GM19035 (cell line): ENCODE measurements at regions not wholly inside any gene's neighbourhood (a gene's known extent, or its start where the extent isn't known, plus 50 kb on each side); places are given as distances from the start of the nearest gene placed in this dataset.

Experiments used
- ATAC-seq: cut with Tn5 transposase; IDR thresholded peaks from one replicate; pipeline ENCODE4 v1.9.1; 2021; ENCODE audit not compliant: unreplicated experiment

DNA sequence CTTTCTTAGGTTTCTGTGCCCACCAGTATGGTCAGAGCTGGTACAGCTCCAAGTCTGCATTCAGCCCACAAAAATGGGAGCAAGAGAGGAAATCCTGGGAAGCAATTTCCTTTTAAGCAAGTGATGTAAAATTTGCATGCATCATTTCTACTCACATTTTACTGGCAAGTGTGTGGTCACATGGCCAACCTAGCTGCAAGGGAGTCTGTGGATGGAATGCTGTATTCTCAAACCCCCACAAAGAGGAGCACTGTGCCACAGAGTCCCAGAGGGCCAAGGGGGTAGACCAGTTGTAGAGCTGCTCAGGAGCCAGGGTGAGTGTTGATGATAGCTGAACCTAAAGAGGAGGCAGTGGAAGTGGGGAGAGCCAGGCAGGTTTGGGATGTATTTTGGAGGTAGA lies 154.3 kb upstream of the SPRY4 start:
- ATAC-seq, result no peak

DNA sequence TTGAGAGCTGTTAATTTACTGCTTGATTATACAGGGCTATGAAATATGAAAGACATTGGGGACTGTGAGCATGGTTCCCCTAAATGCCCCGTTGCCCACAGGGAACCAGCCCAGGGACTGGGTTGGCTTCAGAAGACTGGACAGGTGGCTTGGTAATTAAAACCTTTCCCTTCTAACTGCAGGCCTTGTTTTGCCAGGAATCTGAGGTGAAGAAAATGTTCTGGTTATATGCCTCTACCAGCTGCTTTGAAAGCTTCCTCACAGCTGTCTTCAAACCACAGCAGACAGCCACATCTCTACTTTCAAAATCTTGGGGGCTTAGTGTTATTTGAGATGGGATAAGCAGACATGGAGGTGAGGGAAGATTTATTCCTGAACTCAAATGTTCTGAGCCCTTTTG lies 153.3 kb upstream of the SPRY4 start:
- no peak for ATAC-seq

DNA sequence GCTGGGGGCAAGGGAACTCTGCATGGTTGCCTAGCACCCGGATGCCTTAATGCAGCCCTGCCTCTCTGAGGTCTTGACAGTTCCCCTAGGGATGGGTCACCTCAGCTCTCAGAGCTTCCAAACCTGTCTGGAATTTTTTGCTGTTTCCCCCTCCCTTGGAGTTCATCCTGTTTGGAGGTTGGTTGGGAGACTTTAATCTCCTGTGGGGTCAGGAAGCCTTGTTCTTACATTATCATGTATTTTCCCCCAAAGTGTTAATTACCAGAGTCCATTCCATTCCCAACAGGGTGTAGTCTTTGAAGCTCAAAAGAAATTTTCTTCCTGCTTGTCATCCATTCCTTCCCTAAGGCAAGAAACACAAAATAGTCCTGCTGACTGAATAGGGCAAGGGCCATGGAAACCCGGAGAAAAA lies 150.3 kb upstream of the SPRY4 start:
- ATAC-seq, result no peak

DNA sequence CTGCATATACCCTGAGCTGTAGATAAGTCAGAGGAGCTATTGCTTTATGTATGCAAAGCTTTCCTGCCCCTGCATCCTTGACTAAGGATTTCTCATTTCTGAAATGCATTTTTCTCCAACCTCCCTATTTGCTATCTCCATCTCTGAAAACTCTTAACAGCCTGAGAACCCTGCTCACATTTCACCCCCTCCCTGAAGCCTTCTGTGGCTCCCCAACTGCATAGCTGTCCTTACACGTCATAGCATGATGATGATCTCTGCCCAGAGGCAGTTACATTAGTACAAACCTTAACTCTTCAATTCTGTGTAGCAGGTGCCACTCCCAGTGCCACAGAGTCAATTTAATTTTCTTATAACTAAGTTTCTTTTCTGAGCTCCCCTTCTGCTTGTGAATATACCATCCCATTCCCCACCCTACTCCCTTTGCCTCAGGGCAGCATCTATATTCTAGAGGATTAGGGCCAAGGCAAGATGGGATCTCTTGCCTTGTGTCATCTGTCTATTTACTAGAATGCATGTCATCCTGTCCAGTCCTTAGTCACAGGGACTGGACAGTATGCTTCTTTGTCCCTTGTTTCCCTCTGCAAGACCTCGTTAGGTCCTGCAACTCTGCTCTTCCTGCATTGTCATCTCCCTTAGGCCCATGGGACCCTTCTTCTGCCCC lies 149.7 kb upstream of the SPRY4 start:
- ATAC-seq, result no peak

DNA sequence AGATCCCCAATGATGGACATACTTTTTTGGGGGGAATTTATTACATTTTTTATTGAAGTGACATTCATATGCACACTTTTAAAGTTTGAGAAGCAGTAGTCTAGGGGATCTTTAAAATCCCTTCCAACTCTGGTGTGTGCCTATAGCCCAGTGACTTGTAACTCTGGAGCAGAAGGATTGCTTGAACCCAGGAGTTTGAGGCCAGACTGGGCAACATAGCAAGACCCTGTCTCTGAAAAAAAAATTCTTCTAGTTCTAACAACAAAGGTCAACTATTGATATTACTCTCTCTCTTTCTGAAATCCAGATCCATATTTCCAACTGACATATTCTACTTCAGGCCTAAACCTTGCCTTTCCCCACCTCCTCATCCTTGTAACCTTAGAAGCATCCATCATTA lies 148.2 kb upstream of the SPRY4 start:
- no peak for ATAC-seq

DNA sequence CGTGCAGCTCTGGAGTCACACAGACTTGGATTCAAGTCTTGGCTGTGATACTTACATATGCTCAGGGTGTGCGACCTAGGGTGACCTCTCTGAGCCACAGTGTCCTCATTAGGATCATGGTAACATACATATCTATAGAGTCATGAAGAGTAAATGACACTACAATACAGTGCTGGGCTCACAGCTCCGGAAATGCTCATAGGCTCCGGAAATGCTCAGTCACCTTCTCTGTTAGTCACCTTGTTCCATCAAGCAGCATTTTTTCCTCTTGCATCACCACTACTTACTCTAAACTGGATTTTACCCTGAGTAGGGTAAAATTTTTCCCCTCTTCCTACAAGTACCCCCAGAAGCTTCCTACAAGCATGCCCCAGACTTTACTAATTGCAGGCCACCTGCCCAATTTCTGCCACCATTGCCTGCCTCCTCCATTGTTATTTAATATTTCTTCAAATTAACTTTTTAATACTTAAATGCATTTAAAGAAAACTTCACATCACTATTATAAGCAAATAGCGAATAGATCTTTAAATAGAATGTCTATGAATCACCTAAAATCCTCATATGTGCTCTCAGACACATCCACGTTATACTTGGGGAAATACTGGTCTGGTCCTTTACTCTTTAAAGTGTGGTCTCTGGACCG lies 147.6 kb upstream of the SPRY4 start:
- no peak for ATAC-seq

DNA sequence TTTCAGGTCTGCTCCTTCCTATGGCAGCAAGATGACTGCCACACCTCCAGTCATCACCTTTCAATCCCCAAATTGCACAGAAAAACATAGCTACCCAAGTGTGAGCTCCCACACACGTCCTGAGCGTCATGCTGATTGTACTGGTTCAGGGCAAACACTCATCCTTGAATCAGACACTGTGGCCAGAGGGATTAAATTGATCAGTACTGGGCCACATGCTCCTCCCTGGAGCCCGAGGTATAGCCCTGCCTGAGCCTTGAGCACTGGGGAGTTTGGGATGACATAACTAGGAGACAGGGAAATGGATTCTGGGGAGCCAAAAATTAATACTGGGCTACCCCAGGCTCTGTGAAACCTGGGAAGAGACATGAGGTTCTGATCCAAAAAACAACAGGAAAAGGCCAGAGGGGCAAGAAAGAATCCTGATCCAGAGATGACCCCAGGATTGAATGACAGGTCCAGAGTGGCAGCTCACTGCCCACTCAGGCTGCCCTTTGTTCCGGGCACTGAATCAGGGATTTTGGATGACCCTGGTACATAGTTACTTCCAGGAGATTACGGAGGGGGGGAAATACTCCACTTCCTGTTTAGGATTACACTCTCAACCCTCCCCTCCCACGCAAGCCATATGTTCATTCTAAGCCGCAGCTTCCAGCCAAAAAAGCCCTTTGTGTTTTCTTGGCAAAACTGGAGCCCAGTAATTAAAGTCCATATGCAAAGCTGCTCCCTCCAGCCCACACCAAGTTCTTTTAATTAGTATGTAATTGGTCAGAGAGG lies 141.6 kb upstream of the SPRY4 start:
- no peak for ATAC-seq

DNA sequence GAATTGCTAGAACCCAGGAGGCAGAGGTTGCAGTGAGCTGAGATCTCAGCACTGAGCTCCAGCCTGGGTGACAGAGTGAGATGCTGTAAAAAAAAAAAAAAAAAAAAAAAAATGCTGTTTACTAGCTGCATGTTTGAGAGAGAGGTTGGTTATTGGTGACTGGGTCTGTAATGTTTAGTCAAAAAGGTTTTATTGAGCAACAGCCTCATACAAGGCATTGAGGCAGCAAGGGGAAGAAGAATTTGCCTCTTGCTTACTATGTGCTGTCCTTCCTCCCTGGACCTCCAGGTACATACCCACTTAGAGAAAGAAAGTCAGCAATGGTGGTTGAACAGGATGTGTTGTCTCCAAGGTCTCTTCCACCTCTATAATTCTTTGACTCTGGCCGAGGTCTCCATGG lies 140.7 kb upstream of the SPRY4 start:
- ATAC-seq, result no peak

DNA sequence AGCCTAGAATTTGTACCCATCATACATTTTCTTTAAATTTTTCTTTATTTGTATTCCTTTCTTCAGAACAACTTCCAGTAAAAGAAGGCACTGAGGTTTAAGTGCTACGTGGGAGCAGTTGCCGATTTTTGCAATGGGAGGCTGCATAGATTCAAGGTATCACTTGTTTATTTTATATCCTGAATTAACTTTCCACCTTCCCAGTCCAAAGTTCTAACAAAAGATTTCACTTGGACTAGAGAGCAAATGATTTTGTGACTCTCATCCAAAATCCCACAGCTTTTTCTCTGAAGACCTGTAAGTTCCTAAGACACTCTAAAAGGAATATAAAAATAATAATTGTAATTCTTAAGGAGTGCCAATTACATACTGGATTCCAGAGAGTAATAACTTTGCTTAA lies 139.1 kb upstream of the SPRY4 start:
- ATAC-seq, result no peak

DNA sequence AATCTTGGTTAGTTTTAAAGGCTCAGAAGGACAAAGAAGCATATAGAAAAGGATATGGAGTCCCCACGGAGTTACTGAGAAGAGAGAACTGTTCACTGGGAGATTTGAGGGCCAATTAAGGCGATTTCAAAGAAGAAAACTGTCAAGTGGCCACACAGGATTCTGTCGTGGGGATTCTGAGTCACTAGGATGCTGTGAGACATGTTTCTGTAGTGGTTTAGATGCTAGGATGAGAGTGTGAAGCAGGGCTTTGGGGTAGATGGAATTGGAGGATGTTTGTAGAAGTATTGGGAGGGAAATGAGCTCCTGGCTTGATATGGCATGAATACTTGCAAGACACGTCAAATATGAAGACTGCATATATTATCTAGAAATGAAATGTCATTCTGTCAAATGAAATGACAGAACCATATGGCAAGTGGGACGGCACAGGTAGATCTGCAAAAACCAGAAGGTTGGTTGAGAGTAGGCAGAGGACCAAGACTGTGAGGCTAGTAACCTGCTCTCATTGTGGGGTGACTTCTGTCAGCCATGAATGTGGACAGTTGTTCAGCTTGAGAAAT lies 136.3 kb upstream of the SPRY4 start:
- ATAC-seq, result no peak

DNA sequence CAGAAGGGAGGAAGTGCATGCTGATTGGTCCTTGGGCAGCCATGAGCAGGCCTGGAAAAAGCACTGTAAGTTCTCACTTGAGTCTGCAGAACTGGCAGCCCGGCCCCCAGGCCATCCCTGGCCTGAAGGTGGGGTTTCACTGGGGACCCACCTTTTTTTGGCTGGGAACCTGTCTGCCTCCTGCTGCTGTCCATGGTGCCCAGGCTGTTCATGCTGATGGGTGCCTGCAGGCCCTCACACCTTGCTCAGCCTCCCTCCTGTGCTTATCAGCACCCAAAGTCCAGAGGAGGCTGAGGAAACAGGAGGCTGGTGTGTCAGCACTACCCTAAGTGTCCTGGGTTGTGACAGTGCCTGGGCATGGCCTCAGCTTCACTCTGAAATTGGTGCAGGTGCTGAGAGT lies 134.4 kb upstream of the SPRY4 start:
- ATAC-seq, result no peak

DNA sequence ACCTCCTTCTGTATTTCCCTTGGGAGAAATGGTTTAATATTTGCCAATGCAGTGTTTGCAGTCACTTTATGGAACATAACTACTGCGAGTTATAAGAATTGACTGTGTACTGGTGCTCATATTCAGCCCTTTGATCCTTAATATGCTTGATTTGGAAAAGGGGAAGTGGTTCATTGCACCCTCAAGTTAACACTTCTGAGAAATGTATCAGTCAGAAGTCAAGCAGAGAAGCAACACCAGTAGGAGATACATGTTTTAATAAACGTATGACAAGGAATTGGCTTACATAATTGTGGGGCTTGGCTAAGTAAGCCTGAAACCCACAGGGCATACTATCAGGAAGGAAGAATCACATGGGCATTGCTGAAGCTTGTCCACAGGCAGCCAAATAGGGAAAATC lies 131.0 kb upstream of the SPRY4 start:
- ATAC-seq, result no peak

DNA sequence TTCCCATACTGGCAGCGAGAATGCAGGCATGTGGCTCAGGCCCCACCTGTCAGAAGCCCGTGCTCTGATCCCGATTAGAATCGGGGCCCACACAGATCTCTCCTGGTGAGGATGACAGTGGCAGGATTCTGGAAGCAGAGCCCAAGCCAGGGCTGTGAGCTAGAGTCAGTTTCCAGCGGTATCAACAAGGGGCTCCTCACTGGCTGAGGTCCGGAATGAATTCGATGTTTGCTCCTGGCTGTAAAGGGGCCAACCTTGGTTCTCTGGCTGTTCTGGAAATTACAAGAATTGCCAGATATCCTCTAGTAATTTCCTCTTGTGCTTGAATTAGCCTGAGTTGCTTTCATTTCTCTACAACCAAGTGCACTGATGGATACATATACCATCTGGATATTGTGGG lies 129.1 kb upstream of the SPRY4 start:
- no peak for ATAC-seq

DNA sequence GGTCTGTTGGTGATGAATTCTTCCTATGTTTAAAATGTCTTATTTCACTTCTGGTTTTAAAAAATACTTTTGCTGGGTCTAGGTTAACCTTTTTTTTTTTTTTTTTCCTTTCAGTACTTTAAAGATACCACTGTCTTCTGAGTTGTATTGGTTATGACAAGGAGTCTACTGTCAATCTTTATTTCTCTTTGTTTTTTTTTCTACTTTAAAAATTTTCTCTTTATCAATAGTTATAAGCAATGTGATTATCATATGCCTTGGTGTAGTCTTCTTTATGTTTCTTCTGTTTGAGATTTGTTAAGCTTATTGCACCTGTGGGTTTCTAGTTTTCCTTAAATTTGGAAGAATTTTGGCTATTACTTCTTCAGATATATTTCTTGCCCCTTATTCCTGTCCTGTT lies 125.6 kb upstream of the SPRY4 start:
- ATAC-seq, result no peak

DNA sequence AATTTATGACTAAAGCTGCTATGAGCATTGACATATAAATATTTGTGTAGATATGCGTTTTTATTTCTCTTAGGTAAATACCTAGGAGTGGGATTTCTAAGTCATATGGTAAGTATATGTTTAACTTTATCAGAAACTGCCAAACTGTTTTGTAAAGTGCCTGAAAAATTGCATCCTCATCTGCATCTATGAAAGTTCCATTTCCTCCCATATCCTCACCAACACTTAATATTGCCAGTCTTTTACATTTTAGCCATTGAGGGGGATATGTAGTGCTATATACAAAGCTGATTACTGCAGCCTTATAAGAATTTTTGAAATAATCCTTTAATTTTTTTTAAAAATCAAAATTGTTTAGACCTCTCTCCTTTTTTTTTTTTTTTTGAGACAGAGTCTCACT lies 123.1 kb upstream of the SPRY4 start:
- ATAC-seq, result no peak

DNA sequence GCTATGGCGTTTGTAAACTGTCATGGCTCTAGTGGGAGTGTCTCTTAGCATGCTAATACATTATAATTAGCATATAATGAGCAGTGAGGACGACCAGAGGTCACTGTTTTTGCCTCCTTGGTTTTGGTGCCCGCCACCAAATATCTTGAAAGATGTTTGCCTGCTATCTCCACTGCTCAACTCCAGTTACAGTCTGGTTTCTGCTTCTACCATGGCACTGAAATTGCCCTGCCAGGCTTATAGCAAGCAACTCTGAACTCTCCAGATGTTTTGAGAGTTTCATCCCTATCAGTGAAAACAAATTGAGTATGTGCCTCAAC lies 122.1 kb upstream of the SPRY4 start:
- ATAC-seq, result no peak

DNA sequence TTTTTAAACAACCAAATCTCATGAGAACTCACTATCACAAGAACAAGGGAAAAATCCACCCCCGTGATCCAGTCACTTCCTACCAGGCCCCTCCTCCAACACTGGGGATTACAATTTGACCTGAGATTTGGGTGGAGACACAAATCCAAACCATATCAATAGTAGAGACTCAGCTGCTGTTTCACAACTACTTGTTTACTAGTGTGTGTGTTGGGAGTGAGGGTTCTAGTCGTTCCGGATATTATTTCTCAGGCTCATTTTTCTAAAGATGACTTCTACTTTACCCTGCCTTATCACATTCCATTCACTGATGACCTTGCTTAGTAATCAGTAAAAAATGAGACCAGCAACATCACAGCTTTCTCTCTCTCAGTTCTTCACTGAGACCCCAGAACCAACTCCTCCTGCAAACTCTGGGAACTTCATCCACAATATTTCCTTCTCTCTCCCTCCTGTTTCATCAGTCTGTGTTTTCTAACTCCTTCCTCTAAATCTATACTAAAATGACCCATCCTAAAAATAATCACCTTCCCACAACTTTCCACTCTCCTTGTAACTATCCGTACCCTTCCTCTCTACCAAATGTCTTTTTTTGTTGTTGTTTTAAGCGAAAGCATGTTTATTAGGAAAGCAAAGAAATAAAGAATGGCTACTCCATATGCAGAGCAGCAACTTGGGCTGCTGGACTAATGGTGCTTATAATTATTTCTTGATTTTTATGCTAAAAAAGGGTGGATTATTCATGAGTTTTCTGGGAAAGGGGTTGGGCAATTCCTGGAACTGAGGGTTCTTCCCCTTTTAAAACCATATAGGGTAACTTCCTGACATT lies 121.5 kb upstream of the SPRY4 start:
- no peak for ATAC-seq

DNA sequence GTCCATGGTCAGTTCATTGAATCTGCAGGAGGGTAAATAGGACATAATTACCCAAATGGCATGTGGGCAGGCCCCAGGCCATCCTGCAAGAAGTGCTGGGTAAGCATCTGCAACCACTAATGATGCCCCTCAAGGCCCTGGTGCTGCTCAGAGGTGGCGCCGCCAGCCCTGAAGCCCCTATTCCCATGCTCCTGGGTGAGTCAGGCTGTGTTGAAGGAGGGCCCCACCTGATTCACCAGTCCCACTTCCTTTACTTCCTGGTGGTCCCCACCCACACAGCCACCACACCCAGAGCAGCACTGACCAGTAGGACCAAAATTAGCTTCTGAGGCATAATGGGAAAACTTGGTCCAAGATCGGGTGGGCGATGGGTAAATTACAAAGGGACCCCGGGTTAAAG lies 120.4 kb upstream of the SPRY4 start:
- no peak for ATAC-seq

DNA sequence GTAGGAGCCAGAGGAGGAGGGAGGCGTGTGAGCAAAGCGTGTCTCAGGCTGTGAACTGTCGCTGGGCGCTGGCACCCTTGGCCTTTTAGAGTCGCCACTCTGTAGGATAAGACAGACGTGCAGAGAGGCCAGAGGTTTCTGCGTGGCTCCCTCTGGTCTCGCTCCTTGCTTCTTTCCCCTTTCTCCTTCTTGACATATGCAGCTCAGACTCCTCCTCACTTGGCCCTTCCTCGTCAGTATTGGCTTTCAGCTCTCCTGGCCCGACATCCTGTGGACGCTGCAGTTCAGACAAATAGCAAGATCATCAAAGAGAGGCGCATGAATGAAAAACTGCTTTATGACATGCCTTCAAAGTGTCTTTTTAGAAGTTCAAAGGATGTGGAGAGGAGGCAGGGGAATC lies 116.8 kb upstream of the SPRY4 start:
- no peak for ATAC-seq

DNA sequence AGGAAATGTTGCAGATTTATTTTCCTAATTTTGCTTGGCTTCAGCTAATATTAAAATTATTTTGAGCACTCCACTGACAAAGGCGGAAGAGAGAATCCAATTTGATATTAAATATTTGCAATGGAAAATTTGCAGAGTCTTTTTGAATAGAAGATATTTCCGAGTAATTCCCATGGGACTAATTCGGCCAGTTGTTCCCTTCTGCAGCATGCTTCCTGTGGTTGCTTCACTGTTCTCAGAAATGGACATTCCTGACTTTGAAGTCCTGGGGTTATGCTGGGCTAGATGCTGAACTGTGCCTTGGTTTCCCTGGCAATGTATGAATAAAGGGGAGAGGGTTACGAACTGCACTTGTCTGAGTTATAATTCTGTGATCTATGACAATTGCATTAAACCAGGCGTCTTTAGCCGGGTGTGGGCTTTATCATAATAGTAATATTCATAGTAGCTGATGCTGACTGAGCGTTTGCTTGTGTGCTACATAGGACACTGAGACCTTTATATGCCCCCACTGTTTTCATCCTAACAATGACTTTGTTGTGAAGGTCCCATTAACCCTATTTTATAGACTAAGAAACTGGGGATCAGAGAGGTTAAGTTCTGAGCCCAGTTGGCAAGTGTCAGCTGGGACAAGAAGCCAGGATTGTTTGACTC lies 114.5 kb upstream of the SPRY4 start:
- no peak for ATAC-seq

DNA sequence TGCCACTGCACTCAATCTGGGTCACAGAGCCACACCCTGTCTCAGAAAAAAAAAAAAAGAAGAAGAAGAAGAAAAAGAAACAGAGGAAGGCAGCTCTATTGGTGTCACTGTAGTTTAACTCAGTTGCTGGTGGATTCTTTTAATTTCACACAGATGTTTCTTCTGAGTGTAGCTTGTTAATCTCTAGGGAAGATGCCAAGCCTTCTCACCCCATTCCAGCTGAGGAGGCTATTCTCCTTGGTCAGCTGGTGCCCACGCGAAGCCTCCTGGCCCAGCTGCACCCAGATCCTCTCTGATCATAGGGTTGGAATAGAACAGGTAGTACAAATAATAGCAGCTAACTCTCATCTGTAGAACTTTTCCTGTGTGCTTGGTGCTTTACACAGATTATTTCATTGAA lies 113.8 kb upstream of the SPRY4 start:
- ATAC-seq, result no peak
